ENCODE measurements at regions not wholly inside any gene's neighbourhood (a gene's known extent, or its start where the extent isn't known, plus 50 kb on each side); places are given as distances from the start of the nearest gene placed in this dataset.

GRCh38 chr3:72169120-72169519 lies 384.2 kb upstream of the PROK2 start:
- no peak overlapping the region for H2BK20ac ChIP-seq (ENCODE audit: low read depth, low read length)
- no peak overlapping the region for H3K14ac ChIP-seq (replicated peaks; ENCODE audit: low read depth, low read length)
- H2AK9ac ChIP-seq (replicated peaks; ENCODE audit: low read depth, low read length, poor library complexity): no peak overlapping the region
- dilution Hi-C loops (cut with HindIII; ENCODE audit: low sequenced_read_pairs, unreplicated experiment) (no loop called here), in situ Hi-C loops (cut with MboI; ENCODE audit: low sequenced_read_pairs) (no loop called here), intact Hi-C loops (cut with micrococcal nuclease) (no loop called here)
- H4K8ac ChIP-seq (ENCODE audit: low read depth in 2 of 2, low read length in 2 of 2): no peak overlapping the region
- no peak overlapping the region for H2AFZ ChIP-seq (replicated peaks; ENCODE audit: low read length, poor library complexity)
- no peaks in the 10 kb centered on the region for H3K79me1 ChIP-seq (ENCODE audit: low read depth in 1 of 2, low read length in 2 of 2)
- DNase-seq (no peak), ATAC-seq (ENCODE audit: low read depth) (no peak)
- H3K4me2 ChIP-seq (ENCODE audit: low read depth, low read length): no peak overlapping the region
- CTCF ChIA-PET: no interaction called here
- no peaks in the 10 kb centered on the region for H3K4me1 ChIP-seq (ENCODE audit: control insufficient read depth, insufficient read depth, low read length)
- no peak overlapping the region for H3K23ac ChIP-seq (ENCODE audit: low read depth, low read length)
- no peak for TF ChIP-seq CHD1 (IDR thresholded peaks at IDR 0.05; ENCODE audit: low read depth, low read length)
- TF ChIP-seq MXI1 (IDR thresholded peaks at IDR 0.05; ENCODE audit: borderline replicate concordance, low read depth, low read length): no peak
- no peak for TF ChIP-seq RFX5 (IDR thresholded peaks at IDR 0.05; ENCODE audit: low read depth, low read length)
- TF ChIP-seq RAD21 (IDR thresholded peaks at IDR 0.05; ENCODE audit: low read length): no peak
- TF ChIP-seq MAZ (IDR thresholded peaks at IDR 0.05; ENCODE audit: borderline replicate concordance, low read depth, low read length): no peak
- H4K20me1 ChIP-seq (ENCODE audit: insufficient read depth, low read length): no peaks in the 10 kb centered on the region
- no peaks in the 10 kb centered on the region for H3K9me1 ChIP-seq (ENCODE audit: insufficient read depth, low read length)
- no peak overlapping the region for H2BK5ac ChIP-seq (ENCODE audit: low read depth, low read length, poor library complexity, severe bottlenecking)
- H3K4me3 ChIP-seq (ENCODE audit: insufficient read depth, low read depth, low read length): no peak overlapping the region
- no peak overlapping the region for H2BK15ac ChIP-seq (ENCODE audit: low read depth, low read length)
- no peak overlapping the region for H2BK120ac ChIP-seq (ENCODE audit: low read depth, low read length)
- no peak overlapping the region for H4K5ac ChIP-seq (ENCODE audit: low read depth, low read length)
- peaks cover 17% of the 10 kb centered on the region for H3K27me3 ChIP-seq (ENCODE audit: control insufficient read depth, insufficient read depth, low read length)
- no peak overlapping the region for H3K18ac ChIP-seq (ENCODE audit: low read depth, low read length)
- no TSS peak for BruUV-seq (replicated peaks)
- H3K4ac ChIP-seq (ENCODE audit: low read depth, low read length): no peak overlapping the region
- H3K9me3 ChIP-seq (ENCODE audit: control insufficient read depth, insufficient read depth, low read length): no peaks in the 10 kb centered on the region
- no peak overlapping the region for H2AK5ac ChIP-seq (ENCODE audit: low read depth, low read length)
- no peaks in the 10 kb centered on the region for H3K36me3 ChIP-seq (ENCODE audit: control insufficient read depth, insufficient read depth, low read length)
- H3K56ac ChIP-seq (ENCODE audit: extremely low read depth, insufficient read depth, low read length): no peak overlapping the region
- H4K91ac ChIP-seq (ENCODE audit: insufficient read depth, low read depth, low read length): no peak overlapping the region
- no peak overlapping the region for H3K9ac ChIP-seq (ENCODE audit: low read depth, low read length)
- POLR2A ChIA-PET (ENCODE audit: unreplicated experiment): no interaction called here
- no peak overlapping the region for H3K27ac ChIP-seq (ENCODE audit: insufficient read depth, low read length)

Data from IMR-90 (cell line).